ENCODE measurements at regions not wholly inside any gene's neighbourhood (a gene's known extent, or its start where the extent isn't known, plus 50 kb on each side); places are given as distances from the start of the nearest gene placed in this dataset.

DNA sequence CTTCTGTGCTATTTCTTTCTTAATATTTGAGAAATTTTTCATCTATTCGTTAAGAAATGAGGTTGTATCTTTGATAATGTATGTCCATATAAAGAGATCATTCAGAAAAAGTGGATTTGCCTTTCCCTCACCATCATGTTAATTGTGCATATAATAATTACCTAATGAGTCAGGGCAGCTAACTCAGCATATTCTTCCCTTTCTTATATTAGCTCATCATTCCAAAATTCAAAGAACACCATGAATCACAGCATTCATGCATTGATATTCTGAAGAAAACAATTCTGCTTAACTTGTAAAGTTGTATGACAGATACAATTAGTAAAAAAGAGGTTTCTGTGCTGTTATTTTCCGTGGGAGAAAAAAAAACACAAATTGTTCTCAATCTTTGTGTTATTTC, 630.6 kb downstream of the TLE1 start:
- no peak for TF ChIP-seq CTCF (IDR thresholded peaks at IDR 0.05; ENCODE audit: low read depth, low read length)
- no peaks in the 10 kb centered on the region for H3K36me3 ChIP-seq
- H3K27ac ChIP-seq, result no peak overlapping the region
- H3K27me3 ChIP-seq (ENCODE audit: insufficient read depth, low read depth, severe bottlenecking), result no peaks in the 10 kb centered on the region
- peaks cover 12% of the 10 kb centered on the region for H3K9me3 ChIP-seq (ENCODE audit: severe bottlenecking)
- no peak for DNase-seq
- H3K4me3 ChIP-seq (ENCODE audit: low read depth, low read length), result no peak overlapping the region

GRCh38 chr9:81053298-81054025, 635.9 kb downstream of the TLE1 start:
- H3K9me3 ChIP-seq (ENCODE audit: severe bottlenecking), result no peaks in the 10 kb centered on the region
- H3K4me3 ChIP-seq (ENCODE audit: low read depth, low read length), result no peak overlapping the region
- no peaks in the 10 kb centered on the region for H3K36me3 ChIP-seq
- H3K27me3 ChIP-seq (ENCODE audit: insufficient read depth, low read depth, severe bottlenecking), result no peaks in the 10 kb centered on the region
- no peak for DNase-seq
- TF ChIP-seq CTCF (IDR thresholded peaks at IDR 0.05; ENCODE audit: low read depth, low read length), result no peak
- H3K27ac ChIP-seq, result no peak overlapping the region

DNA sequence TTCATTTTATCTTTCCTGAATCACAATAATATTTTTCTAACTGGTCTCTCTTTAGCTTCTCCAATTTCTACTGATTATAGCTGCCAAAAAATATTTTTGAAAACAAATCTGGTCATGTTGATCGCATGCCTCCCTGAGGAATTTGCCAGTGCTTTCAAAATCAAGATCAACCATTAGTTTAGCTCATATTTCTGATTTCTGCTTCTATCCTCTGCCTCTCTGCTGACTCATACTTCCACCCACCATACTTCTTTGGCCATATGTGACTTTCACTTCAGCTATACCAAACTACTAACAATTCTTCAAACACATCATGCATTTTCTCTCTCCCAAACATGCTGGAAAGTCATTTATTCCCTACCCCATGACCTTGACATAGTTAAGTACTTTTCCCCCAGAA, 636.5 kb downstream of the TLE1 start:
- no peak for TF ChIP-seq CTCF (IDR thresholded peaks at IDR 0.05; ENCODE audit: low read depth, low read length)
- DNase-seq, result no peak
- H3K36me3 ChIP-seq, result no peaks in the 10 kb centered on the region

GRCh38 chr9:81047280-81047679, 642.1 kb downstream of the TLE1 start:
- no peak for TF ChIP-seq CTCF (IDR thresholded peaks at IDR 0.05; ENCODE audit: low read depth, low read length)
- H3K9me3 ChIP-seq (ENCODE audit: severe bottlenecking), result no peaks in the 10 kb centered on the region
- no peaks in the 10 kb centered on the region for H3K27me3 ChIP-seq (ENCODE audit: insufficient read depth, low read depth, severe bottlenecking)
- no peaks in the 10 kb centered on the region for H3K36me3 ChIP-seq
- DNase-seq, result no peak
- H3K27ac ChIP-seq, result no peak overlapping the region
- no peak overlapping the region for H3K4me3 ChIP-seq (ENCODE audit: low read depth, low read length)

More for the DNA sequence above, 636.5 kb downstream of the TLE1 start:
- H3K4me3 ChIP-seq (ENCODE audit: low read depth, low read length), result no peak overlapping the region
- no peaks in the 10 kb centered on the region for H3K27me3 ChIP-seq (ENCODE audit: insufficient read depth, low read depth, severe bottlenecking)
- no peaks in the 10 kb centered on the region for H3K9me3 ChIP-seq (ENCODE audit: severe bottlenecking)
- no peak overlapping the region for H3K27ac ChIP-seq

GRCh38 chr9:81045658-81046057, 643.7 kb downstream of the TLE1 start:
- Histone ChIP-seq H3K27me3 (ENCODE audit: insufficient read depth, low read depth, severe bottlenecking) (no peaks in the 10 kb centered on the region), H3K27ac (no peak overlapping the region), H3K36me3 (no peaks in the 10 kb centered on the region), H3K4me3 (ENCODE audit: low read depth, low read length) (no peak overlapping the region), H3K9me3 (ENCODE audit: severe bottlenecking) (no peaks in the 10 kb centered on the region)
- no peak for DNase-seq
- TF ChIP-seq CTCF (IDR thresholded peaks at IDR 0.05; ENCODE audit: low read depth, low read length), result no peak

- Histone ChIP-seq H3K4me3 (ENCODE audit: low read depth, low read length) (no peak overlapping the region), H3K27ac (no peak overlapping the region), H3K9me3 (ENCODE audit: severe bottlenecking) (no peaks in the 10 kb centered on the region), H3K36me3 (no peaks in the 10 kb centered on the region), H3K27me3 (ENCODE audit: insufficient read depth, low read depth, severe bottlenecking) (no peaks in the 10 kb centered on the region)
- no peak for DNase-seq
- TF ChIP-seq CTCF (IDR thresholded peaks at IDR 0.05; ENCODE audit: low read depth, low read length), result no peak
These were observed 651.5 kb downstream of the TLE1 start for GRCh38 chr9:81037889-81038288.

Data from WERI-Rb-1 (cell line).